Activated CD4-positive, alpha-beta T cell treated with anti-CD3 and anti-CD28 coated beads for 36 hours (primary cell): ENCODE measurements at regions not wholly inside any gene's neighbourhood (a gene's known extent, or its start where the extent isn't known, plus 50 kb on each side); places are given as distances from the start of the nearest gene placed in this dataset.

Experiments used
- ATAC-seq: fragments of 200-7000 bp; cut with Tn5 transposase; one replicate; pipeline ENCODE4 v1.10.0; 2021; ENCODE audit warnings: mild to moderate bottlenecking, moderate library complexity
- CTCF ChIA-PET: fragments of 350-600 bp; sonication (Branson Sonifier 250); formaldehyde crosslinking; loops from one replicate; lab custom pipeline; 2021; ENCODE audit warnings: antibody characterized with exemption; lab: Charles Lee
- POLR2A ChIA-PET: fragments of 350-600 bp; sonication (Branson Sonifier 250); formaldehyde crosslinking; loops from one replicate; lab custom pipeline; 2021; ENCODE audit warnings: antibody characterized with exemption, inconsistent platforms; lab: Charles Lee
- DNase-seq: peaks from one replicate; pipeline ENCODE4 v3.0.0-alpha.2; 2020
- H3K27ac Mint-ChIP-seq: one replicate; pipeline ENCODE4 v1.8.0; 2021; ENCODE audit warnings: mixed read lengths
- H3K27me3 Mint-ChIP-seq: one replicate; pipeline ENCODE4 v1.8.0; 2021; ENCODE audit warnings: mixed read lengths
- H3K36me3 Mint-ChIP-seq: one replicate; pipeline ENCODE4 v1.8.0; 2021; ENCODE audit warnings: low read depth, mixed read lengths
- H3K4me1 Mint-ChIP-seq: one replicate; pipeline ENCODE4 v1.8.0; 2021; ENCODE audit warnings: mixed read lengths
- H3K4me3 Mint-ChIP-seq: one replicate; pipeline ENCODE4 v1.8.0; 2021; ENCODE audit warnings: mild to moderate bottlenecking, moderate library complexity, mixed read lengths
- H3K9me3 Mint-ChIP-seq: one replicate; pipeline ENCODE4 v1.8.0; 2021; ENCODE audit warnings: low read depth, mixed read lengths
- intact Hi-C, 2 experiments: fragments of 100-400 bp; cut with DNase I in 1 of 2; cut with micrococcal nuclease in 1 of 2; formaldehyde crosslinking; loops; one replicate each; pipeline versions ENCODE4 v1.14.2 to v1.15.1; 2022 to 2024; cut with DNase I, micrococcal nuclease

DNA sequence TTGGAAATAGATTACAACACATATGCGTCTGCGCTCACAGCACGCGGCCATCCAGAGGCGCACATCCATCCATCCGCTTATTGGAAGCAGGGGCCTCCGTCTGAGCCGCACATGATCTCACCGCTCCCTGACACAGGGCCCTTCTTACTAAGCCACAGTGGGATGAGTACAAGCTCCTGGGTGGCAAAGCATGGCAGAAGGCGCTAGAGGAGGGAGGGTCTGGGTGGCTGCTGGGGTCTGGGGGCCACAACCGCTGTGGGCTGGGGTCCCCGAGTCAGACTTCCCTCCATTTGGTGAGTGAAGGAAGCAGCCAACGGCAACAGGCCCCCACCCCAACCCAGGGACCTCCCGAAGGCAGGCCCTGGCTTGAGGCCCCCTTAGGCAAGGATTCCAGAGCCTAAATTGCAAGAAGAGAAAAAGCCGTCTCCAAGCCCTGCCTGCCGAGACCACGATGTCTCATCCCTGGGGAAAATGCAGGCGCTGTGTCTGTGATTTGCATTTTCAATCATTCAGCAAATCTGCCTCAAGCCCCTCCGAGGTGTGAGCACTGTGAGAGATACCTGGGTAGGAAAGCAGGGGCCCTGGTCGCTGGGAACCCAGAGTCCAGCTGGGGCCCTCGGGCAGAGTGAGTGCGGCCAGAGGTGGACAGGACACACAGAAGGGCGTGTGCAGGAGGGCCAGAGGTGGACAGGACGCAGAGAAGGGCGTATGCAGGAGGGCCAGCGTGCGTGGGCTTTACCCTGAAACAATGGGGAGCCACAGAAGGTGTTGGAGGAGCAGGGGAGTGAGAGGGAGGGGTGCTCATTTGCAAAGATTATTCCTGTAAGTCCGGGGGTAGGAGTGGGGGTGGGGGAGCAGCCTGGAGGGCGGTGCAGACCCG, 135.7 kb downstream of the OLFM1 start:
- no peak for DNase-seq
- no peaks in the 10 kb centered on the region for H3K9me3 Mint-ChIP-seq
- H3K27ac Mint-ChIP-seq: no peak overlapping the region
- CTCF ChIA-PET: no interaction called here
- POLR2A ChIA-PET: no interaction called here
- H3K27me3 Mint-ChIP-seq: peaks cover 2% of the 10 kb centered on the region
- no peak overlapping the region for H3K4me3 Mint-ChIP-seq
- ATAC-seq: no peak
- no peaks in the 10 kb centered on the region for H3K36me3 Mint-ChIP-seq
- H3K4me1 Mint-ChIP-seq: no peaks in the 10 kb centered on the region
- intact Hi-C loops: no loop called here

DNA sequence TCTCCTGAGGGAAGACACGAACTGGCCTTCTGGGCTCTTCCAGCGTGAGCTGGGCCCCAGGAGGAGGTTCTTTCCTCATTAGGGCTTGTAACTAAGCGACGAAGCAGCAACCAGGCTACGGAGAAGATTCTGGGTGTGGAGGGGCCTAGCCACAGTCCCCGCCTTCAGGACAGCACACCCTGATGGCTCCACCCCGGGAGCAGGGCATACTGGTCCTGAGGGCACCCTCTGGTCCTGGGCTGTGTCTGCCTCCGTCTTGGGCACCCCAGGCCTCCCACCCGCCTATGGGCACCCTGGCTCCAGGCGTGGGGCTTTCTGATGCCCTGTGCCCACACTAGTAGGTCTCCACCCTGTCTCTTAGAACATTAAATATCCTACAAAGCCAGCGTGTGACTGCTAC, 136.4 kb downstream of the OLFM1 start:
- Mint-ChIP-seq H3K4me1 (no peaks in the 10 kb centered on the region), H3K27me3 (peaks cover 2% of the 10 kb centered on the region), H3K27ac (no peak overlapping the region), H3K36me3 (no peaks in the 10 kb centered on the region), H3K9me3 (no peaks in the 10 kb centered on the region), H3K4me3 (no peak overlapping the region)
- DNase-seq: no peak
- ATAC-seq: no peak
- POLR2A ChIA-PET: no interaction called here
- intact Hi-C loops: no loop called here
- CTCF ChIA-PET: no interaction called here

DNA sequence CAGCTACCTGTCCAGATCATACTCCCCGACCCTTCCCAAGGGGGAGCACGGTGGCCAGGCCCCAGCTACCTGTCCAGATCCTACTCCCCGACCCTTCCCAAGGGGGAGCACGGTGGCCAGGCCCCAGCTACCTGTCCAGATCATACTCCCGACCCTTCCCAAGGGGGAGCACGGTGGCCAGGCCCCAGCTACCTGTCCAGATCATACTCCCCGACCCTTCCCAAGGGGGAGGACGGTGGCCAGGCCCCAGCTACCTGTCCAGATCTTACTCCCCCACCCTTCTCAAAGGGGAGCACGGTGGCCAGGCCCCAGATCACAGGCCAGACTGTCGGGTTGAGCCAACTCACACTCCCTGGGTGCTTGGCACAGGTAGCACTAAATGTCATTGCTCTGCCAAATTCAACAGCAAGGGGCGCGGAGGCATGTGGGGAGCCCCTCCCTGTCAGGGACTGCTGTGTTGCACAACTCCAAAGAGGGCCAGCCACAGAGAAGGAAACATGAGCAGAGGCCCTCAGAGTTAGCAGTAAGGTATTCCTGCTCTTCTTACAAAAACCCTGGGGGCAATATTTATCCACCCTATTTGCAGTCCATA, 136.9 kb downstream of the OLFM1 start:
- Mint-ChIP-seq H3K4me1 (no peaks in the 10 kb centered on the region), H3K36me3 (no peaks in the 10 kb centered on the region), H3K27me3 (no peaks in the 10 kb centered on the region), H3K4me3 (no peak overlapping the region), H3K9me3 (no peaks in the 10 kb centered on the region), H3K27ac (no peak overlapping the region)
- DNase-seq (no peak), ATAC-seq (no peak)
- intact Hi-C loops: no loop called here
- ChIA-PET POLR2A (no interaction called here), CTCF (interaction anchor here (0.8 kb wide), 1 partner anchor 822 kb away, joined by 4 read pairs; no protein-coding TSS in a partner anchor)

DNA sequence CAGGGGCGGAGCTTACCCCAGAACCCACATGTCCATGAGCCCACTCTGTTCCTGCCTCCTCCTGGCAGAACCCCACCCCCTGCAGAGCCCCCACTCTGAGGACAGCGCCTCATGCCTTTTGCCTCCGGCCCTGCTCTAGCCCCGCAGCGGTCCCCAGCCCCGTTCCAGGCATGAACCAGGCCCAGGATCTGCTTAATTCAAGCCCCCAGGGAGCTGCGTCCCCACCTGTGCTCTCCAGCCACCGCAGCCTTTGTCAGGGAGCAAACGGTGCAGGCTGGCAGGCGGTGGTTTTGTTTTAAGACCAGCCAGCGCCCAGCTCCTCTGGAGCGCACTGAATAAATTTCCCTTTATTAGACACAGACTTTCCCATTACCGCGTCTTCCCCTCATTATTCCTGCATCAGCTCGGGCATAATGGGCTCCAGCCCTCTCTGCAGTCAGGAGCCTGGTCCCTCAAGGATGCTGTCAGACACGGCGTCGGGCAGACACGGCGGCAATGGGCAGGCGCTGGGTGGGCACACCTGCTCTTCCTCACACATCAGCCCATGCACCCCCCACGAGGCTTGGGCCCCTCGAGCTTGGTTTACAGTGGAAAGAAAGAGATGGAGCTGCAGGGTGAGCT, 137.6 kb downstream of the OLFM1 start:
- Mint-ChIP-seq H3K27ac (no peak overlapping the region), H3K27me3 (no peaks in the 10 kb centered on the region), H3K9me3 (no peaks in the 10 kb centered on the region), H3K4me1 (no peaks in the 10 kb centered on the region), H3K4me3 (no peak overlapping the region), H3K36me3 (no peaks in the 10 kb centered on the region)
- CTCF ChIA-PET: interaction anchor here (0.7 to 0.8 kb wide), 2 partner anchors 11 to 822 kb away, joined by 4 read pairs; no protein-coding TSS in a partner anchor
- POLR2A ChIA-PET: no interaction called here
- intact Hi-C loops: no loop called here
- ATAC-seq: no peak
- DNase-seq: no peak

DNA sequence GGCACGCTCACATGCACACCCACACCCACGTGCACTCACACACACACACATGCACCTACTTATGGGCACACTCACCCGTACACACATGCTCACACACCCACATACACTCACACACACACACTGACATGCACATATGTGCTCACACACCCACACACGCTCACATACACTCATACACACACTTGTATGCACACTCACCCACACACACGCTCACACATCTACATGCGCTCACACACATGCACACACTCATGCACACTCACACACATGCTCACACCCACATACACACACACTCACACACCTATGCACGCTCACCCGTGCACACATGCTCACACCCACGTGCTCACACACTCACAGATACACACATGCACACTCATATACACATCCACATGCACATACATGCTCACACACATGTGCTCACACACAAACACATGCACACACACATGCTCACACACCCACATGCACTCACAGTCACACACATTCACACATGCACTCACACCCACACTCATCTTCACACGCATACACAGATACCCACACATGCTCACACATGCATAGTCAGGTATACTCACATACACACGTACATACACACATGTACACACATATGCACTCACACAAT, 138.3 kb downstream of the OLFM1 start:
- ATAC-seq: no peak
- POLR2A ChIA-PET: no interaction called here
- no peaks in the 10 kb centered on the region for H3K4me1 Mint-ChIP-seq
- H3K4me3 Mint-ChIP-seq: no peak overlapping the region
- H3K36me3 Mint-ChIP-seq: no peaks in the 10 kb centered on the region
- DNase-seq: no peak
- peaks cover 1% of the 10 kb centered on the region for H3K27me3 Mint-ChIP-seq
- no peaks in the 10 kb centered on the region for H3K9me3 Mint-ChIP-seq
- CTCF ChIA-PET: interaction anchor here (0.7 kb wide), 1 partner anchor 11 kb away, joined by 4 read pairs; no protein-coding TSS in a partner anchor
- intact Hi-C loops: no loop called here
- no peak overlapping the region for H3K27ac Mint-ChIP-seq

DNA sequence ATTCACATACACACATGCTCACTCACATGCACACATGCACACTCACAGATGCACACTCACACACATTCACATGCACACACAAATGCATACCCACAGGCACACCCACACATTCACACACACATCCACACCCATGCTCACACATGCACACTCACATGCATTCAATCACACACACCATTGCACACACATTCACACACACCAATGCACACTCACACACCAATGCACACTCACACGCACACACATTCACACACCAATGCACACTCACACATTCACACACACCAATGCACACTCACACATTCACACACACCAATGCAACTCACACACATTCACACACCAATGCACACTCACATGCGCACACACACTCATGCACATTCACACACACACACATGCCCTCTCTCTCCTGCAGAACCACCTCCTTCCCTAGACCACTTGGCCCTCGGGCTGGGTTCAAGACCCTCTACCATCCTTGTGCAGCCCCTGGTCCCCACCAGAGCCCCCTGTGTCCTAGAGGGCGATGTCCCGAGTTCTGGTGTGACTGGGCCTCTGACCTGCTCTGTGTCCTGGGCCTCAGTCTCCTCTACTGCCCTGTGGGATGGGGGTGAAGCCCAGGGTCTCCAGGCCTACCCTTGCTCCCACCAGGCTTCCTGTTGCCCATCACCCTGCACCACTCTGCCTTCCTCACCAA, 139.0 kb downstream of the OLFM1 start:
- no peaks in the 10 kb centered on the region for H3K36me3 Mint-ChIP-seq
- H3K4me3 Mint-ChIP-seq: no peak overlapping the region
- no peaks in the 10 kb centered on the region for H3K4me1 Mint-ChIP-seq
- intact Hi-C loops: no loop called here
- POLR2A ChIA-PET: no interaction called here
- CTCF ChIA-PET: no interaction called here
- no peak for DNase-seq
- H3K27me3 Mint-ChIP-seq: peaks cover 3% of the 10 kb centered on the region
- no peak for ATAC-seq
- no peak overlapping the region for H3K27ac Mint-ChIP-seq
- no peaks in the 10 kb centered on the region for H3K9me3 Mint-ChIP-seq

DNA sequence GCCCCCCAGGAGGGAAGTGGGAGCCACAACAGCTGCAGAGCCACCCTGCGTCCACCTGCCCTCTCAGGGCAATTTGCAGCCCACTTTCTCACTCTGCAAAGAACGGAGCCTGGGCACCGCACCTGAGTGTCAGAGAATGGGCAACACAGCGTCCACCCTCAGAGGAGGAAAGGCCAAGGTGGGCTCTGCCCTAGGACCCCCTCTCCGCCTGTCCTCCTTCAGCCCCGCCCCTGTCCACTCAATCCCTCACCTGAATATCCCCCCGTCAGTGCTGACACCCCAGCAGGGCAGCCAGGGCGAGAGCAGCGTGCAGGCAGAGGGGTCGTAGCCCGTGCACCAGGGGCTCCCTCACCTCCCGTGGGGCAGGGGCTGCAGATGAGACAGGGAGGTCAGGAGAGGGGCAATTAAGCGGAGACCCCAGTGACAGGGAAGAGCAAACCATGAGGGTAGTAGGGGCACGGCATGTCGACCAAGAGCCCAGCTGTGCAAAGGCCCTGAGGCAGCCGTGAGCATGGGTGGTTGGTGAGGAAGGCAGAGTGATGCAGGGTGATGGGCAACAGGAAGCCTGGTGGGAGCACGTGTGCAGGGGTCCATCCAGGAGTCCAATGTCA, 140.3 kb downstream of the OLFM1 start:
- no peak for ATAC-seq
- H3K9me3 Mint-ChIP-seq: no peaks in the 10 kb centered on the region

DNA sequence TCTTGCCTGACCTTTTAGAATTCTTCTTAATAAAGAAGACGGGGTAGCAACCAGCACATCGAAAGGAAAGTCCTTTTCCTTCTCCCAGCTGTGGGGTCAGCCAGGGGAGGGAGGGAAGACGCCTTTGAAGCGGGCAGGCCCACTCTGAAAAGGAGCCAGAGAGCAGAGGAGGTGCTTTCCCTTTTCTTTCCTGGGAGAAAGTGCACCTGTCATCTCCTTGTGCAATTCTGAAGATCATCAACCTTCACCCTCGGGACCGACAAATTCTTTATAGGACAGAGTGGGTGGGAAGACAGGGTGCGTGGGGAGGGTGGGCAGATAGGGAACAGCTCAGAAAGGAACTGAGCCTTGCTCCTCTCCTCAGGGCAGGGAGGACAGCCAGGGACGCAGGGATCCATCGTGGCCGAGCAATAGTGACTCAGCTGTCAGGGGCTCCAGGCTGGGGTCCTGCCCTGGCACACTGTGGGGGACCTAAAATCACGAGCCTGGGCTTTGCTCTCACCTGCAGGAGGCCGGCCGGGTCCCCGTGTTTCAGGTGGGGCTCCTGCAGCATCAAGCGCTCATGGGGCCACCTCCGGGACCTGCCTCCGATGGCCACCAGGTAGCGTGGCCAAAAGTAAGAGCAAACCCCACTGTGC, 141.0 kb downstream of the OLFM1 start:
- H3K4me1 Mint-ChIP-seq: no peaks in the 10 kb centered on the region
- no peaks in the 10 kb centered on the region for H3K36me3 Mint-ChIP-seq
- no peaks in the 10 kb centered on the region for H3K9me3 Mint-ChIP-seq
- no peak overlapping the region for H3K27ac Mint-ChIP-seq
- DNase-seq (no peak), ATAC-seq (no peak)
- intact Hi-C loops: no loop called here
- H3K27me3 Mint-ChIP-seq: peaks cover 3% of the 10 kb centered on the region
- no peak overlapping the region for H3K4me3 Mint-ChIP-seq
- POLR2A ChIA-PET: no interaction called here
- CTCF ChIA-PET: no interaction called here

More for the DNA sequence above, 140.3 kb downstream of the OLFM1 start:
- Mint-ChIP-seq H3K27me3 (peaks cover 3% of the 10 kb centered on the region), H3K27ac (no peak overlapping the region), H3K4me3 (no peak overlapping the region), H3K36me3 (no peaks in the 10 kb centered on the region), H3K4me1 (no peaks in the 10 kb centered on the region)
- POLR2A ChIA-PET: no interaction called here
- CTCF ChIA-PET: interaction anchor here (0.7 kb wide), 1 partner anchor 110 kb away, joined by 3 read pairs; no protein-coding TSS in a partner anchor
- no peak for DNase-seq
- intact Hi-C loops: no loop called here

DNA sequence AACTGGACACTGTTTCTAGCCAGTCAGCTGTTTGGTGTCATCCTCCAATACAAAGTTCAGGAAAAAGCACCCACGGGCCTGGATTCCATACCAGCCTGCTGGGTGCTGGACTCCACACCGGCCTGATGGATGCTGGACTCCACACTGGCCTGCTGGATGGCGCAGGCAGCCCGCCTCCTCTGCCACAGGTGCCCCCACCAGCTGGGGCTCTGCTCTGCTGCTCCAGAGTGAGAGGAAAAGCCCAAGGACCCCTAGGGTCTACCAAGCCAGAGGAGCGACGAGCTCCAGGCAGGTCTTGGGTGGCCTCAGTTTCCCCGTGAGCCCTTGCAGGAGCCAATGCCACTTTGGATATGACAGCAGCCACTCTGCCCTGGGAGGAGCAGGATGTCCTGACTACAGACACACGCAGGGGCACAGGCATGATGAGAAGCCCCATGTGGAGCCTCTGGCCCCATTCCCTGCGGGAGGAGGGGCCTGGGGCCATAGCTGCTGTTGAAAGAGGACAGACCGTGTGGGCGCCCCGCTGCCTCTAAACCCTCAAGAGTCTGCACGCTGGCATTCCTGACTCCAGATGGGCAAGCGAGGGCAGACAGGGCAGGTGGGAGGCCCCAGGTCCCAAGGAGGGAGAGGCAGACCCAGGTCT, 141.6 kb downstream of the OLFM1 start:
- no peak overlapping the region for H3K4me3 Mint-ChIP-seq
- H3K9me3 Mint-ChIP-seq: peaks cover 2% of the 10 kb centered on the region
- ATAC-seq (no peak), DNase-seq (no peak)
- H3K27me3 Mint-ChIP-seq: peaks cover 4% of the 10 kb centered on the region
- no peaks in the 10 kb centered on the region for H3K36me3 Mint-ChIP-seq
- intact Hi-C loops: no loop called here
- POLR2A ChIA-PET: no interaction called here
- CTCF ChIA-PET: no interaction called here
- H3K27ac Mint-ChIP-seq: no peak overlapping the region
- H3K4me1 Mint-ChIP-seq: no peaks in the 10 kb centered on the region

DNA sequence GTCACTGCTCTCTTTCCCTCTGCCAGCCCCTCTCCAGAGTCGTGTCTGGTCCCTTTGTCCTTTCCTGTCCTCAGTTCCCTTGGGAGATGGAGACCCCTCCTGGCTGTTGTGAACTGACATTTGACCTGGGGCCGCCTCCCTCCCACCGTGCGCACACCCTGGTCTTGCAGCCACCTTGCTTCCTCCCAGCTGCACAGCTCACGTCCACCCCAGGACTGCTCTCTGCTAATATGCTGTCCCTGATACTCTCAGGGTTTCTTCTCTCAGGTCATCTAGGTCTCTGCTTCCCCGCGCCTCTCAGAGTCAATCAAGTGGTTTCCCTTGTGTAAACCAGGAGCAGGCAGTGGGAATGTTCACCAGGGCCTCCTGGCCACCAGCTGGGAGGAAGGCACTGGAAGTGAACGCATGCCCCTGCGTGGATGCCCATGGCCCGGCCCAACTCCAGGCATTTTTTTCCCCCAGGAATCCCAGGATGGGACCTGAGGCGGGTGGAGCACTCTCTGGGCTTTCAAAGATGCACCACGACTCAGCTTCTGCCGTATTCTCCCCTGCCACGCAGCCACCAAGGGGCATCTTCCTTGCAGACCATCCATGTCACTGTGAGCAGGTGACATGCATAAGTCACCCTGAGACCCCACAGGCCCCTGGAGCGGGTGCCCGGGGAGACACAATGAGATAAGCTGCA, 142.4 kb downstream of the OLFM1 start:
- ChIA-PET CTCF (no interaction called here), POLR2A (no interaction called here)
- H3K27ac Mint-ChIP-seq: no peak overlapping the region
- no peak for DNase-seq
- no peak overlapping the region for H3K4me3 Mint-ChIP-seq
- peaks cover 5% of the 10 kb centered on the region for H3K9me3 Mint-ChIP-seq
- no peaks in the 10 kb centered on the region for H3K36me3 Mint-ChIP-seq
- peaks cover 6% of the 10 kb centered on the region for H3K27me3 Mint-ChIP-seq
- no peaks in the 10 kb centered on the region for H3K4me1 Mint-ChIP-seq
- ATAC-seq: no peak
- intact Hi-C loops: no loop called here
